ENCODE measurements at regions not wholly inside any gene's neighbourhood (a gene's known extent, or its start where the extent isn't known, plus 50 kb on each side); places are given as distances from the start of the nearest gene placed in this dataset.

DNA sequence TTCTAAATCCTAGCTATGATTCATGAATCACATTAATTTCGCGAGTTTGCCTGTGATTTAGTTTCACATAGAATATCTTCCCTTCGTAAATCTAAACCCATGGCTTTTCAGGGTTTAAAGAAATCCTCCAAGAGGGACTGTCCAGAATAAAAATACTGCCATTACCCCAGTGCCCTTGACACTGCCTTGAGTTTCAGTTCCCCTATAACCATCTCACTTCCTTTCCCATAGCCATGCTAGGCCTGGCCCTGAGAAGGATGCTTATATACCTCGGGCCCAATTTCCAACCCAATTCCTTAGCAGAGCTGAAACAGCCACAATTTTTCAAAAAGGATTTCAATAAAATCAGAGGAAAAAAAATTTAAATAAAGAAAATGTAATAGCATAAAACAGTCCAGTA, 697.3 kb downstream of the FRK start (continued):
- TF ChIP-seq BHLHE40 (IDR thresholded peaks at IDR 0.05; ENCODE audit: borderline replicate concordance in 1 of 2, low read depth in 2 of 2, low read length in 1 of 2) (no peak), MTA2 (IDR thresholded peaks at IDR 0.05; ENCODE audit: low read depth) (0 out of 2 replicates have a peak, but pooled peaks have one; percentile 26), LARP7 (IDR thresholded peaks at IDR 0.05) (no peak), CHD4 (IDR thresholded peaks at IDR 0.05) (no peak)

DNA sequence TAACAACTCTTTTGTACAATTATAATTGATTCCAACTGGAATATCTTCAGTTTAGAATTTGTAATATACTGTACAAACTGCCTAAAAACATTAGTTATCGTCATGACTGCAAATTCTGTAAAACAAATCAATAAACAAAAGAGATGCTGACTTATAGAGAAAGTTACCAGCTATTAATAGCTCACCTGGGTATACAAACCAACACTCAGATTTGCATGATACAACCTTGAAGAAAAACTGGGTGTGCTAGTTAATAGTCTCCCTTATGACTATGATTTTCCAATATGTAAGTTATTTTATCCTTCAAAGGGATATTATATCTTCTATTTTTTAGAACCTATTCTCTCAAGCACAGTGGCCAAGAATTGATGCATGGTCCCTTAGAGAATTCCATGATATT, 698.5 kb downstream of the FRK start:
- intact Hi-C loops (cut with micrococcal nuclease; ENCODE audit: unreplicated experiment) (no loop called here), in situ Hi-C loops (cut with MboI) (no loop called here)
- TF ChIP-seq, protein P1, sequence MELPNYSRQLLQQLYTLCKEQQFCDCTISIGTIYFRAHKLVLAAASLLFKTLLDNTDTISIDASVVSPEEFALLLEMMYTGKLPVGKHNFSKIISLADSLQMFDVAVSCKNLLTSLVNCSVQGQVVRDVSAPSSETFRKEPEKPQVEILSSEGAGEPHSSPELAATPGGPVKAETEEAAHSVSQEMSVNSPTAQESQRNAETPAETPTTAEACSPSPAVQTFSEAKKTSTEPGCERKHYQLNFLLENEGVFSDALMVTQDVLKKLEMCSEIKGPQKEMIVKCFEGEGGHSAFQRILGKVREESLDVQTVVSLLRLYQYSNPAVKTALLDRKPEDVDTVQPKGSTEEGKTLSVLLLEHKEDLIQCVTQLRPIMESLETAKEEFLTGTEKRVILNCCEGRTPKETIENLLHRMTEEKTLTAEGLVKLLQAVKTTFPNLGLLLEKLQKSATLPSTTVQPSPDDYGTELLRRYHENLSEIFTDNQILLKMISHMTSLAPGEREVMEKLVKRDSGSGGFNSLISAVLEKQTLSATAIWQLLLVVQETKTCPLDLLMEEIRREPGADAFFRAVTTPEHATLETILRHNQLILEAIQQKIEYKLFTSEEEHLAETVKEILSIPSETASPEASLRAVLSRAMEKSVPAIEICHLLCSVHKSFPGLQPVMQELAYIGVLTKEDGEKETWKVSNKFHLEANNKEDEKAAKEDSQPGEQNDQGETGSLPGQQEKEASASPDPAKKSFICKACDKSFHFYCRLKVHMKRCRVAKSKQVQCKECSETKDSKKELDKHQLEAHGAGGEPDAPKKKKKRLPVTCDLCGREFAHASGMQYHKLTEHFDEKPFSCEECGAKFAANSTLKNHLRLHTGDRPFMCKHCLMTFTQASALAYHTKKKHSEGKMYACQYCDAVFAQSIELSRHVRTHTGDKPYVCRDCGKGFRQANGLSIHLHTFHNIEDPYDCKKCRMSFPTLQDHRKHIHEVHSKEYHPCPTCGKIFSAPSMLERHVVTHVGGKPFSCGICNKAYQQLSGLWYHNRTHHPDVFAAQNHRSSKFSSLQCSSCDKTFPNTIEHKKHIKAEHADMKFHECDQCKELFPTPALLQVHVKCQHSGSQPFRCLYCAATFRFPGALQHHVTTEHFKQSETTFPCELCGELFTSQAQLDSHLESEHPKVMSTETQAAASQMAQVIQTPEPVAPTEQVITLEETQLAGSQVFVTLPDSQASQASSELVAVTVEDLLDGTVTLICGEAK (IDR thresholded peaks at IDR 0.05; ENCODE audit: borderline replicate concordance), result no peak
- TF ChIP-seq HDAC6 (IDR thresholded peaks at IDR 0.05; ENCODE audit: unreplicated experiment), result no peak
- TF ChIP-seq HDAC2 (IDR thresholded peaks at IDR 0.05), result no peak
- no peak for TF ChIP-seq RBBP5 (conservative IDR thresholded peaks at IDR 0.05)
- TF ChIP-seq IRF5 (IDR thresholded peaks at IDR 0.05; ENCODE audit: borderline replicate concordance), result no peak
- no peak for TF ChIP-seq SUZ12 (IDR thresholded peaks at IDR 0.05; ENCODE audit: unreplicated experiment)
- TF ChIP-seq ASH2L (IDR thresholded peaks at IDR 0.05; ENCODE audit: borderline replicate concordance, low read depth), result no peak
- no peak for TF ChIP-seq CREB1 (IDR thresholded peaks at IDR 0.05; ENCODE audit: low read depth)
- no peak for TF ChIP-seq NR2F1 (conservative IDR thresholded peaks at IDR 0.05)
- TF ChIP-seq ZNF274 (IDR thresholded peaks at IDR 0.05; ENCODE audit: insufficient read depth, insufficient read length), result no peak
- no peak for TF ChIP-seq ZNF622 (IDR thresholded peaks at IDR 0.05)
- TF ChIP-seq CTCF (IDR thresholded peaks at IDR 0.05 in 2 of 3, conservative IDR thresholded peaks at IDR 0.05 in 1 of 3; ENCODE audit: control insufficient read depth in 2 of 3, extremely low read depth in 1 of 3, insufficient read depth in 1 of 3, low read depth in 3 of 3, low read length in 3 of 3), result no peak
- no peak overlapping the region for H3K4me3 ChIP-seq
- RAD21 ChIA-PET (ENCODE audit: unreplicated experiment), result no interaction called here
- H2AFZ ChIP-seq (ENCODE audit: control insufficient read depth, low read depth, low read length), result no peak overlapping the region
- no peaks in the 10 kb centered on the region for H3K79me2 ChIP-seq (ENCODE audit: control insufficient read depth, insufficient read depth, low read length)
- no peak for DNase-seq (ENCODE audit: low read depth, low spot score)
- CTCF ChIA-PET, result no interaction called here
- no TSS peak for BruUV-seq (replicated peaks)
- ATAC-seq, result peak; percentile 46
- H3K27ac ChIP-seq (ENCODE audit: control insufficient read depth, insufficient read depth), result no peak overlapping the region
- SMC1A ChIA-PET (ENCODE audit: uncharacterized antibody, unreplicated experiment), result interaction anchor here (1.1 kb wide), 1 partner anchor 175 kb away, joined by 3 read pairs; no protein-coding TSS in a partner anchor
- no peaks in the 10 kb centered on the region for H3K36me3 ChIP-seq (ENCODE audit: control insufficient read depth in 2 of 2, insufficient read depth in 2 of 2, low read length in 1 of 2)
- H3K4me2 ChIP-seq (ENCODE audit: control insufficient read depth, insufficient read depth), result no peak overlapping the region
- H4K20me1 ChIP-seq (ENCODE audit: control insufficient read depth, insufficient read depth), result no peaks in the 10 kb centered on the region
- no peak for FAIRE-seq
- 14% methylated on average over 1 of the region's 1 CpG for WGBS (ENCODE audit: insufficient coverage, insufficient replicate concordance, low lambda C conversion rate, missing lambda C conversion rate)
- no peak overlapping the region for H3K9ac ChIP-seq (ENCODE audit: control insufficient read depth, insufficient read depth, low read length)
- H3K9me3 ChIP-seq (replicated peaks; ENCODE audit: control insufficient read depth, insufficient read depth, low read length), result no peaks in the 10 kb centered on the region; the same call in 2 of the 3 replicates
- H3K27me3 ChIP-seq (replicated peaks in 1 of 2; ENCODE audit: control insufficient read depth in 2 of 2, insufficient read depth in 2 of 2, low read length in 1 of 2), result no peaks in the 10 kb centered on the region
- H3K4me1 ChIP-seq (ENCODE audit: control insufficient read depth, insufficient read depth, low read length), result no peaks in the 10 kb centered on the region
- POLR2A ChIA-PET, result no interaction called here
